AG10803 (cell line): ENCODE measurements at regions not wholly inside any gene's neighbourhood (a gene's known extent, or its start where the extent isn't known, plus 50 kb on each side); places are given as distances from the start of the nearest gene placed in this dataset.

Source experiments
- DNase-seq: peaks from one replicate; pipeline ENCODE4 v3.0.0; 2010; ENCODE audit warnings: low read depth
- H3K4me3 ChIP-seq: 2 replicates; pipeline ENCODE4 v1.5.1; 2011; ENCODE audit warnings: mild to moderate bottlenecking, low read length, control low read depth
- TF ChIP-seq, protein P1 (sequence below): conservative IDR thresholded peaks from 2 replicates; pipeline ENCODE4 v1.5.1; 2011; ENCODE audit warnings: mild to moderate bottlenecking, low read length, control low read depth, inconsistent platforms

DNA sequence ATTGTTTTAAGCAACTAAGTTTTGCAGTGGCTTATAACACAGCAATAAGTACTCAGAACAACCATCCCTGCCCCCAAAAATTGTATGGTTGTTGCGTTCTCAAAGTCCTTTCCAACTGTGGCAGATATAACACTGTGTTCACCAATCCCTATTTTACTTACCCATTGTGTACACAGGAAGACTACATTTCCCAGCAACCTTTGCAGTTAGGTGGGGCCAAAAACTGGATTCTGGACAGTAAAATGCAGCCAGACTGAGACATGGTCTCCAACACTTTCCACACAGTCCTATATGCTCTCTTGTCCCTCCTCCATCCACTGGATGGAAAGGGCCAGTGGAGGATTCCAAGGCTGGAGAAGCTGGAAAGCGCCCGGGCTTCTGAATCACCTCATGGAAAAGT lies 523.6 kb downstream of the BCOR start:
- TF ChIP-seq, protein P1, sequence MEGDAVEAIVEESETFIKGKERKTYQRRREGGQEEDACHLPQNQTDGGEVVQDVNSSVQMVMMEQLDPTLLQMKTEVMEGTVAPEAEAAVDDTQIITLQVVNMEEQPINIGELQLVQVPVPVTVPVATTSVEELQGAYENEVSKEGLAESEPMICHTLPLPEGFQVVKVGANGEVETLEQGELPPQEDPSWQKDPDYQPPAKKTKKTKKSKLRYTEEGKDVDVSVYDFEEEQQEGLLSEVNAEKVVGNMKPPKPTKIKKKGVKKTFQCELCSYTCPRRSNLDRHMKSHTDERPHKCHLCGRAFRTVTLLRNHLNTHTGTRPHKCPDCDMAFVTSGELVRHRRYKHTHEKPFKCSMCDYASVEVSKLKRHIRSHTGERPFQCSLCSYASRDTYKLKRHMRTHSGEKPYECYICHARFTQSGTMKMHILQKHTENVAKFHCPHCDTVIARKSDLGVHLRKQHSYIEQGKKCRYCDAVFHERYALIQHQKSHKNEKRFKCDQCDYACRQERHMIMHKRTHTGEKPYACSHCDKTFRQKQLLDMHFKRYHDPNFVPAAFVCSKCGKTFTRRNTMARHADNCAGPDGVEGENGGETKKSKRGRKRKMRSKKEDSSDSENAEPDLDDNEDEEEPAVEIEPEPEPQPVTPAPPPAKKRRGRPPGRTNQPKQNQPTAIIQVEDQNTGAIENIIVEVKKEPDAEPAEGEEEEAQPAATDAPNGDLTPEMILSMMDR, result no peak
- DNase-seq, result no peak

DNA sequence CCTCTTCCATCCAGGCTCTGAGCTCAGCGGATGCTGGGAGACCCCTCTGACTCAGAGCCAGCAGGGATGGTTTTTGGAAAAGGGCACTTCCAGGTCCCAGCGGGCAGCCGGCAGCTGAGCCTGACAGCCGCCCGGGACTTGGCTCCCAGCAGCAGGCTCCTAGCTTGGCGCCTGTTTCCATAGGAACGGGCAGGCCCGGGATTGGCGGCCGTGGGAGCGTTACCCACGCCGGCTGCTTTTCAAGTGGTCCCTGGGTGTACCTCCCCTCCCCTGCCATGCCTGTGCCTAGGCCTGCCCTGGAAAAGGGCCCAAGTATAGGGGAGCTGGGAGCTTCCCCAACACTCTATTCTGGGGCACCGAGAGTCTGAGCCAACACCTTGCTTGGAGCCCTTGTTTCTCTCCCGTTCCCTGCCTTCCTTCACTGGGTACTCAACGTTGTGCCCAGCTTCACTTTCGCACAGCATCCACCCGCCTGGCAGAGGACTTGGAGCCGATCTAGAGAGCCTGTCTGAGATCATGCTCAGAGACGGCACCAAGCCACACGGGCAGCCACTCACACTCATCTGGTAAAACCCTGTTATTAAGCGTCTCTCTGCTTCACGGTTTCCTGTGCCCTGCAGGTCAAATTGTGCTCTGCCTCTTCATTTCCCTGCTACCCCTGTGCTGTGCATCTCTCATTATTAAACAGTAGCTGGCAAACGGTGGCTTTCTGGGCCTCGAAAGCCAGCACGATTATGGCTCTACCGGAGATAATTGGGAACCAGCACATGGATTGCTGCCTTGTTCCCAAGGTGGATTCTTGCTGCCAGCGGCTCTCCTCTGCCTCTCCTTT lies 521.5 kb downstream of the BCOR start:
- TF ChIP-seq, protein P1, result no peak
- DNase-seq, result no peak
- H3K4me3 ChIP-seq, result no peak overlapping the region

More for the DNA sequence above, 523.6 kb downstream of the BCOR start:
- H3K4me3 ChIP-seq, result no peak overlapping the region

DNA sequence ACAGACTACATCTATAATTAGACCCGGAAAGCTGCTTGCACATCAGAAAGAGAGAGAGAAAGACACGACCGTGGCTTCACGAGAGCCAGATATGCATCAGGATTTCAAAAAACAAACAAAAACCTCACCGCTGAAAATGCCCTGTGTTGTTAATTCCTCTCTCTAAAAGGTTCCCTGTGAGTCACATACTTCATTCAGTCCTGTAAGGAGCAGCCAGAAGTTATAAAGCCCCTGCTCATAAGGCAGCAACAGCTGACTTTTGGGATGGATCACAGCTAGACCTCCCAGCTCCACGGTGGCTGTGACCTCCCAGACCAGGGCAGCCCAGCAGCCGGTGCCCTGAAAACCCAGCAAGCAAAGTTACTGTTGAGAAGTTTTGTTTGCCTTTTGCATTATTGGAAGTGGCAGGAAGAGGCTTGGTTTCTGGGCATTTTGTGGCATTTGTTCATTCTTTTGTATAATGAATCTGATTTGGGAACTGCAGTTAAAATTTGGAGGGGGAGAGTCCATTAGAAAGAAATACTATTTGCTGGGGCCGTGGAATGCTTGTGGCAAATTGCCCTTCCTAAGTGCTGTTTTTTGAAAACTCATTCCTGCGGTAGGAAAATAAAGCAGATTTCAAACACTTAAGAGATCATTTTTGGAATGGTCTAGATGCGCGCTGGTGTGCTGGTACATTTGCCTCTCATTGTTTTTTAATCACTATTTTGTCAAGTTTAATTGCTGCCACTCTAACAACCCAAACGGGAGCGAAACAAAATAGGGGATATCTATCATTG lies 520.4 kb downstream of the BCOR start:
- TF ChIP-seq, protein P1, result no peak
- H3K4me3 ChIP-seq, result no peak overlapping the region
- DNase-seq, result peak; percentile 22

DNA sequence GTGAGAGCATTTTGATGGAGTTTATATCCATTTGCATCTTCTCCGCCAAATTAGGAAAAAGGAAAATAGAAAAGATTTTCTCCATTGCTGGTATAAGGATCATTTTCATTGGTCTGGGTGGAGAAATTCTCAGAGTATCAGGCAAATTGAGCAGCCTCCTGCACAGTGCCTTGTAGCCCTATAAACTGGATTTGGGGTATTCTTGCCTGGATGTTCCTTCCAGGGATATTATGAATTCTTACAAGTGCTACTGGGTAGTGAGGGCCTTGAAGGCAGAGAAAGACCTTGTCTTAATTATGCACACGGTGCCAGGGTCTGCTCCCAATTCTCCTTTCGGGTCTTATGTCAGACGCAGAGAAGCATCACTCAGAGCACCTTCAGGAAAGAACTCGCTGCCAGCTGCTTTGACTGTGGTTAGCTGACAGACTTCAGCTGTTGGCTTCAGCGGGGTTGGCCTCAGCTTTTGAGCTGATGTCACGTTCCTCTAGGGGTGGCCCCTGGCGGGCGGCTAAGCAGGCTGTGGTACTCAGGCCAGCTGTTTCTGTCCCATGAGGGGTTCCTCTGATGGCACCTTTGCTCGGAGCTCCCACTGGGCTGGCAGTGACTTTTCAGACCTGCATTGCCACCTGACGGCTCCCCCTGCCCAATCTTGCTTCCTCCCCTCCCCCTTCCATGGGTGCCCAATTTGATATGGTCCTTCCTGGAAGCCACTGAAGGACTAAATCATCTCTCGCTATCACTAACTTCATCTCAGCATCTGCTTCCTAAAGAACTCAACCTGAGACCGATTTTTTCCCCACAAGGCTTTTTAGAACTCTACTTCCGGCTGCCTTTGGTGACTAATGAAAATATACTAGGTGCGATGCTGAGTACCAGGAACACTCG lies 519.5 kb downstream of the BCOR start:
- peak; percentile 15 for DNase-seq
- TF ChIP-seq, protein P1, result no peak; the same call in 1 of the 2 replicates
- H3K4me3 ChIP-seq, result no peak overlapping the region

DNA sequence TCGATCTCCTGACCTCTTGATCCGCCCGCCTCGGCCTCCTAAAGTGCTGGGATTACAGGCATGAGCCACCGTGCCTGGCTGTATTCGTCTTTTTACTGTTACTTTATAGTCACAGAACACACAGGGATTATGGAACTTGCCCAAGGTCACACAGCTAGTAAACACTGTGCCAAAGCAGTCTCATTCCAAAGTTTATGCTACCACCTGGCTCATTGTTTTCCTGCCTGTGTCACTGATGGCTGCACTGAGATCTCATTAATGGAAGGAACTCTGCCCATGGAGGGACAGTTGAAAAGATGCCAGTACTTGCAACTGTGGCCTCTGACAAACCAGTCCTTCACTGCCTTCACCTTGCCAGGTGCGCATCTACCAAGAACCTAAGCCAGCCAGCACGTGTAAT lies 517.7 kb downstream of the BCOR start:
- TF ChIP-seq, protein P1, result no peak
- no peak for DNase-seq
- no peak overlapping the region for H3K4me3 ChIP-seq

DNA sequence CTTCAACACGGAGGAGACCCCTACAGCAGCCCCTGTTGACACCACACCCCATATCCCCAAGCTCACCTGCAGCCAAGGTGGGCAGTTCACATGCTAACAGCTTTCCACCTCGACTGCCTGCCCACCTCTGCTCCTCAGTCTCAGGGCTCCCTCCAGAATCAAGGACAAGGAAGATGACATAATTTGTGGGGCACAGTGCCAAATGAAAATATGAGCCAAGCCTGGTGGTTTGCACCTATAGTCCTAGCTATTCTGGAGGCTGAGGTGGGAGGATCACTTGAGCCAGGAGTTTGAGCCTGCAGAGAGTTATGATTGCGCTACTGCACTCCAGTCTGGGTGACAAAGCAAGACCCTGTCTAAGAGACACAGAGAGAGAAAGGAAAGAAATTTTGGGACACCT lies 516.3 kb downstream of the BCOR start:
- no peak for DNase-seq
- TF ChIP-seq, protein P1, result no peak
- no peak overlapping the region for H3K4me3 ChIP-seq
